GM18861 (cell line): ENCODE measurements at regions not wholly inside any gene's neighbourhood (a gene's known extent, or its start where the extent isn't known, plus 50 kb on each side); places are given as distances from the start of the nearest gene placed in this dataset.
"Not testable (repeated sequence)": the region's sequence is repeated elsewhere in the genome, so short reads cannot be mapped to it uniquely, and the experiment has no call there.

Experiments
- ATAC-seq: cut with Tn5 transposase; IDR thresholded peaks from one replicate; pipeline ENCODE4 v1.9.1; 2021; ENCODE audit not compliant: unreplicated experiment

DNA sequence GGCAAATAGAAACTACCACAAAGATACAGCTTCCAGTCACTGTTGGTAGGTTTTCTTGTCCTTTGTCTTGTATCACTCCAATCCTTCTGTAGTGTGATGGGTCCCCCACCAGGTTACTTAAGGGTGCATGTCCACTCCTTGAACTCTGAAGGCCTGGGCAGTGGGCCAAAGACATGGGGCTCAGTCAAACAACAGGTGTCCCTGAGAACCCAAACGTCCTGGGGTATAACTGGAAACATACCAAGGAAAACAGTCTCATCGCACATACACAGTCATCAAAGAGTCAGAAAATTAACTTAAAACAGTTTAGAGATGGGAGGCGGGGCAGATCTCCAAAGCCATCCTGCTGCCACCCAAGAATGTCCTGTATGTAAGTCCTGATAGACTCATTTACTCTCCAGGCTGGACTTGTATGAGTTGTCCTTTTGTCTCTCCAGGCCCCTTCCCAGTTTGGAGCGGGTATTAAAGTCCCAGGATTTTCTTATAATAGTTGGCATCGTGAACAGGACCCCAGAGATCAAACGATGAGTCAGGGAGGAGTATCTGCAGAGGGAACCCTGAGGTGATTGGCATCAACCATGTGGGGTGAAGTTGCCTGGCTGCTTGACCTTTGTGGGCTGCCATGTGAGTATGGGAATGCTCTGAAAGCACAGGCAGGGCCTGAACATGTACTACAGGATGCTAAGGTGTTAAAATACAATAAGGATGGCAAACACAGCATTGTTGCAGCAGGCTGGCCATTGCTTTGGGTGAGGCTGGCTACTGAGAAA is 613.2 kb upstream of the KLF12 start:
- ATAC-seq = no peak

GRCh38 chr13:74743992-74744391 is 609.8 kb upstream of the KLF12 start:
- no peak for ATAC-seq

DNA sequence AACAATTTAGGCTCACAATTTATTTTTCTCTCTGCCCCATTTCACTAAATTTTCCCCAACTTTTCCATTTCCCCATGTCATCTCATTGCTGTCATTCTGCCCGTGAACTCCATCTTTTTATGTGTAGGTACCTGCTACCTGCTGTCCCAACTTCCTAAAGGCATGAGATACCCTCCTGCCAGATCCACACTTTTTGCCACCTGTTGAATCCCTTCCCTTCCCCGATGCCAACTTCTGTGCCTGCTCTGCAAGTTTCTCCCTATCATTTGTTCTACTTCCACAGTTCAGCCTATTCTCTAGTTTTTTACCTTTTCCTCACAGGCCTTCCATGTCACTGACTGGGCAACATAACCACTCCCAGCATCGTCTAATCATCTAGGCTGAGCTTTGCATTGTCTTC is 607.5 kb upstream of the KLF12 start:
- ATAC-seq = no peak

DNA sequence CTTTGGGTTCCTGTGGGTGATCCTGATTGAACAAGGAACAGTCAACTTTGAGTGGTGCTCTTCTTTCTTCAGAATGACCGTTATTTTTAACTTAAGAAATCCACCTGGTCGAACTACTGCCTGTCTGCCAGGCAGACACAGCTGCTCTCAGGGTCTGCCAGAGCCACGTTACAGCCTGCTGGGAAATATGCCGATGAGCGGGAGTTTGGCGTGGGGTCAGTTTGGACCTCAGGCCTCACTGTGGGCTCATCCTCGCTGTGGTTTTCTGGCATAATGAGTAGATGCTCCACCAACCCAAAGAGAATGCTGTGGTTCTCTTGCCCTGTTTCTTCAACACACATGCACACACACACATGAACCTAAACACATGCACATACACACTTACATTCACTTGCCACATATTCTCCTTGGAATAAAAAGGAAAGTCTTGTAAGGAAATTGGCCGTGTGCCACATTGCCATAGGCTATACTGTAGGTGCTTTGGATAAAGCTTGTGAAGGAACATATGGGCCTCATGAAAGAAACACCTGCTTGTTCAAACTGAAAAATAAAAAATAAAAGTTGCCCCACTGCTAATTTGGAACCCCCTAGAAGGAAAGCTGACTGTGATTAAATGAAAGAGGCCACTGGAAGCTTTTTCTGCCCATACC is 598.7 kb upstream of the KLF12 start:
- ATAC-seq = no peak

GRCh38 chr13:74731731-74732130 is 597.5 kb upstream of the KLF12 start:
- no peak for ATAC-seq

GRCh38 chr13:74730556-74731331 is 596.5 kb upstream of the KLF12 start:
- no peak for ATAC-seq

- ATAC-seq = no peak
These were observed 592.0 kb upstream of the KLF12 start for GRCh38 chr13:74726206-74726605.

- not testable (repeated sequence) for ATAC-seq
These were observed 584.1 kb upstream of the KLF12 start for GRCh38 chr13:74718232-74718842.

GRCh38 chr13:74715718-74716117 is 581.5 kb upstream of the KLF12 start:
- ATAC-seq = no peak

GRCh38 chr13:74710006-74710405 is 575.8 kb upstream of the KLF12 start:
- ATAC-seq = no peak

DNA sequence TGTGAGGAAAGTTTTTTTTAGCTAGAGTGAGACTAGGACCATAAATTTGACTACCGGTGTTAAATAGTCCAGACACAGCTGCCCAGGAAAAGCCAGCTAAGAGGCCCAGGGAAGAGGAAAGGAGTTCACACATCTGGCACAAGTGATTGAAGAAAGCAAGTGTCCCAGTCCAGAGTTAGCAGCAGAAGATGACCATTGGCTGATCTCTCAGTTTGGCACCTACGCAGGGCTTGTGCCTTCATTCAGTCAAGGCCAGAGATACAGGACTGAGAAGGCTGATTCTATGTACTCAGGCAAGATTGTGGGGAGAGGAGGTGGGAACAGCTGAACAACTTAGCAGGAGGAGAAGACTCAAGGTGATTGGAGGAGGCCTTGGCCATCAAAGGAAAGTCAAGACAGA is 575.0 kb upstream of the KLF12 start:
- ATAC-seq = no peak

DNA sequence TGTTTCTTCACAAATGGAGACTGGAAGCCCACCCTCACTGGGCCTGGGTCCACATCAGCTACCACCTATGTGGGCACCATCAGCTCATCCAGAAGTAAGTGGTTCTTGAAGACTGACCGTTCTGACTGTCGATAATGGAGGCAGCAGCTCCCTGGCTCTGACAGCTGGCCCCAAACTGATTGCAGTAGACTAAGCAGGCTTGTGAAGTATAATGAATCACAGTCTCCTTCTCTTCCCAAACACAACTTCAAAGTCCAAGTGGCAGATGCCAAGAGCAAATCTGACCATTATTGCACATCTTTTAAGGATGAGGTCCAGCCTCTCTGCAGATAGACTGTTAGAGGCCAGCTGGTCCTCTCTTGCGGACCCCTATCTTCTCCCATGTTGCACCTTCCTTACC is 574.4 kb upstream of the KLF12 start:
- no peak for ATAC-seq

DNA sequence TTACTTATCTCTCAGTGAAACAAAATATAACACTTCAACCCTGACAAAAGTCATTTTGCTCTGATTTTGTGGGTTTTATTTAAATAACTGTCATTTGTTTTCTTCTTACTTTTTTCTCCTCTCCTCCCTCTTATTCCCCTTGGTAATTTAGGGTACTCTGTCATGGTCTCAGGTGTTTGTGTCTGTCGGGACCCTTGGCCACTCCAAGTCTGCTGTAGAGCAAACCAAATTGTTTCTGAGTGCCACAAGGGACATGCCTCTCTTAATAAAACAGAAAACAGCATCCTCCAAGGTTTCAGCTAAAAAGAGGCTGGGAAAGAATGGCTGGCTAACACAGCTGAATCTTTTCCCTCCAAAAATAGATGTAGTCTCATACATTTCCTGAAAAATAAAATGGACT is 573.1 kb upstream of the KLF12 start:
- ATAC-seq = no peak

GRCh38 chr13:74706801-74707200 is 572.6 kb upstream of the KLF12 start:
- ATAC-seq = no peak

GRCh38 chr13:74705438-74705837 is 571.2 kb upstream of the KLF12 start:
- no peak for ATAC-seq

DNA sequence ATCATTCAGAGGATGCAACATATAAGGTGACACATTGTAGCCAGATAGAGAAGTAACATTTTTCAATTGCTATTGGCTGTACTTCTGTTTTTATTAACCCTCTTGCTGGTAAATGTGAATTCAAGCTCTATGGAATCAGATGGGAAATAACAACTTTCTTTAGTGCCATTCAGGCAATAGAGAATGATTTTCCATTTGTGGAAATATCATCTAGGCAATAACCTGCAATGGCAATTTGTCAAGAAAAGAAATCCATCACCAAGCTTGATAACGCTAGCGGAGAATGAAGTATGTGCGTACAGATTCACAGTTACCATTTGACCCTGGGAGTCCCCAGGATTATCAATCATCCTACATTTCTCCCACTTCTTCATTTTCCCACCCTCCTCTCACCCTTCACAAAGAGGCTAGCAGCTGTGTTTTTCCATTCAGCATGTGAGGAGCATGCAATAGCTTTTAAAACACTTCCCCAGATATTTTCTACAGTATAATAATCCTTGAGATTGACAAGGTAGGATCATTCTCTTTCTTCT is 569.7 kb upstream of the KLF12 start:
- ATAC-seq = no peak

DNA sequence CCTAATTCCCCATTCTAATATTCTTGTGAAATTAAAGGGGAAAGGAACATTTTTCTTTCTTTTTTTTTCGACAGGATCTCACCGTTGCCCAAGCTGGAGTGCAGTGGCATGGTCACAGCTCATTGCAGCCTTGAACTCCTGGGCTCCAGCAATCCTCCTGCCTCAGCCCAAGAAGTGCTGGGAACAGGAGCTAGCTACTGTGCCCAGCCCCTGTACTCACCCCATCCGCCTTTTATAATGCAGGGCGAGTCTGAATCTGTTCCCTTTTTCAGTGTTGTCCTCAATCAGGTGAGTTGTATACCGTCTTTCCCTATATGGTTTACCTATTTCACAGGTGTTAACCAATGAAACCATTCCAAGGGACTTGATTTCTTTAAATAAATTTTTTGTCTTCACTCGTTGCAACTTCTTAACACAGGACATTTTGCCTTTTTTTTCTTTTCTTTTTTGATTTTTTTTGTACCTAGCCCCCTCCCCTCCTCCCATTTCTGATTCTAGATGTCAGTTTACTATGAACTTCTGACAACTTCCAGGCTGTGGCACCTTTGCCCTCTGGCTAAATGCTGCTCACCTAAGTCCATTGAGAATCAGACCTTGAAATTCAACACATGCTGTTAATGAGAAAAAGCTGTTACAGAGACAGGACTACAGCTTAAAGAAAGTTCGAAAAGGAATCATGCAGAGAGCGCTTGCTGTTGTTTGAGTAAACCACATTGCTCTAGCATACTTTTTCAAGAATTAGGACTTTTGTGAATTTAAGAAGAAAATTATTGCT is 562.1 kb upstream of the KLF12 start:
- ATAC-seq = no peak

GRCh38 chr13:74695021-74695800 is 561.0 kb upstream of the KLF12 start:
- no peak for ATAC-seq

DNA sequence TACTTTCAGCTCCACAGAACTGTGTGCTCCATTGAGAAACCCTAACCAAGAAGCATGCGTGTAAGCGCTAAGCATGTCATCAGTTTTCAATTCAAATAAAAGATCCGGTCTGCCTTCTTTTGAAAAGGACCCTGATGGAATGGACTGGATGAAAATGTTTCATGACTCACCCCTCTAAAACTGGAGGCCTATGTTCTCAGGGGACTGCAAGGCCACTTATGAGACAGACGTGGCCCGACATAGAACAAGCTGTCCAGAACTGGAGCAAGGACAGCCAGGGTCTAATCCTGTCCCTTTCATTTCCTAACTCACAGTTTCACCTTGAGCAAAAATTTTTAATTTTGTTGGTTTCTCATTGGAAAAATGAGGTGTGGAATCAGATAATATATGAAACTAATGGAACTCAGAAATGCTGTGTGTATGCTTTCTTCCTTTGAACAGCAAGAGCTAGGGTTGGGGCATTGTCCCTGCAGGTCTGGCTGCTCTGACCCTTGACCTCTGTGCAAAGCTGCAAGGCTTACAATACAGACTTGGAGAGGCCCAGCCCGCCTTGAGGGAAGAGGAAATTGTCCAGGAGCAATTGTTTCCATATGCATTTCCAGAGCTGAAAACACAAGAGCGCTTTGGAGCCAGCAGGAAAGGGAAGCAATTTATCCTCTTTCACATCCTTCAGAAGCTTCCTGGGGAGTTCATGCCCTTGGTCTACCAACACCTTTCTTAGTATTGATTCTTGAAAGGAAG is 553.4 kb upstream of the KLF12 start:
- ATAC-seq = no peak
